ENCODE measurements at regions not wholly inside any gene's neighbourhood (a gene's known extent, or its start where the extent isn't known, plus 50 kb on each side); places are given as distances from the start of the nearest gene placed in this dataset.

DNA sequence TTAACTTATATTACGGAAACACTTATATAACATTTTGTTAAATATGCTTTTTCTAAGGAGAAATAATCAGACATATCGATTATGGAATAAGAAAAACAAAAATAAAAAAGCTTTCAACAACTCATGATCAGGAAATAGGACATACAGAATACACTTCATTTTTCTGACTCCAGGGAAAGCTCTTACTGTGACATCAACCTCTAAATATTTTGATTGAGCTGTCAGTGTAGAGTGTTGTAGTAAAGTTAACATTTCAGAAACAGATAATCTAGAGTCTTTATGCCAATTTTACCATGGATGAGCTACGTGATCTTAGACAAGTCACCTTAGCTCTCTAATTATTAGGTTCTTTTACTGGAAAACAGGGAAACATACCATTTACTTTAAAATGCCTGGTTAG, 218.9 kb upstream of the SORCS1 start:
- no peak for TF ChIP-seq Cebpa-rat (IDR thresholded peaks at IDR 0.05)
- Histone ChIP-seq H3K4me1 (peaks cover 0 to 9% (median 0%) of the 10 kb centered on the region in 10 experiments; a peak in 7 of 20 replicates), H3K9ac (no peak overlapping the region), H3K36me3 (no peaks in the 10 kb centered on the region), H3K4me3 (no peak overlapping the region), H3K27ac (no peak overlapping the region), H3K27me3 (no peaks in the 10 kb centered on the region), H3K9me3 (replicated peaks in 1 of 11) (no peaks in the 10 kb centered on the region), H3K4me2 (no peak overlapping the region), H4K20me1 (no peaks in the 10 kb centered on the region)

DNA sequence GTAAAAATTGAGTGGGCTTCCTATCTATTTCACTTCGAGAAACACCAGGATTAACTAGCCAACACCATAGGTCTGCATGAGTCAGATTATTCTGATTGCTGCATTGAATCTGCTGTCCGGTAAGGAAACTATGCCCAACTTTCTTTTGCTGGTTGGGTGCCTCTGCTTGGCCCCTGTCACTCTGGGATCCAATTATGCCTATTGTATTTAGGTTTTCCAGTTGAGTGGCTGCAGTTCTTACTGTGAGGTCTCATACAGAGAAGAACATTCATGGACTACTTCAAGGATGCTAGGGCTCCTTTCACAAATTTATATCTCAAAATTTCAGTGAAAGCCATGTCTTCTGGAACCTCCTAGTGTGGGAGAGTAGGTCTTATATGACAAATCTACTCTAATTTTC, 215.1 kb upstream of the SORCS1 start:
- Histone ChIP-seq H3K9me3 (replicated peaks in 1 of 11) (no peaks in the 10 kb centered on the region), H3K4me3 (no peak overlapping the region), H3K36me3 (no peaks in the 10 kb centered on the region), H4K20me1 (no peaks in the 10 kb centered on the region), H3K27ac (no peak overlapping the region), H3K4me1 (peaks cover 0 to 9% (median 0%) of the 10 kb centered on the region in 10 experiments; a peak in 7 of 20 replicates), H3K27me3 (no peaks in the 10 kb centered on the region), H3K9ac (no peak overlapping the region), H3K4me2 (no peak overlapping the region)
- no peak for TF ChIP-seq Cebpa-rat (IDR thresholded peaks at IDR 0.05)

DNA sequence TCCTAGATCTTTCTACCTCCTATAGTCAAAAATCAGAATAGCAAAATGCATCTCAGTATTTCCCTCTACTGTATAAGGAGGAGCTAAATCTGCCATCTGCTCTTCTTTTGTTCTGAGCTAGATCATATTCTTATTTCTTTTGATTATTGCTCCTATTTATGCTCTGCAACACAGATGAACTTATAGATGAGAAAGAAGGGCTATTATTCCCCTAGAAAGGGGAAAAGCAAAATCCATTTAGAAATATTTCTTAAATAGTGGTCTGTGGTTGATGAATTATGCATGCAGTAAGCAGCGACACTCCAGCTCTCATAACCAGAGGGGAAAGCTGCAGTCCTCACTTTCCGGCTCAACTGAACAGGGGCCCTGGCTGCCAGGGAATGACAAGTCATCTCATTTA, 207.3 kb upstream of the SORCS1 start:
- H3K4me2 ChIP-seq, result no peak overlapping the region
- no peaks in the 10 kb centered on the region for H3K27me3 ChIP-seq
- H3K4me1 ChIP-seq, result no peaks in the 10 kb centered on the region
- no peaks in the 10 kb centered on the region for H3K36me3 ChIP-seq
- no peak overlapping the region for H3K4me3 ChIP-seq
- H3K9me3 ChIP-seq (replicated peaks in 1 of 11), result no peaks in the 10 kb centered on the region
- H3K9ac ChIP-seq, result no peak overlapping the region
- H3K27ac ChIP-seq, result no peak overlapping the region
- no peak for TF ChIP-seq Cebpa-rat (IDR thresholded peaks at IDR 0.05)
- H4K20me1 ChIP-seq, result no peaks in the 10 kb centered on the region

DNA sequence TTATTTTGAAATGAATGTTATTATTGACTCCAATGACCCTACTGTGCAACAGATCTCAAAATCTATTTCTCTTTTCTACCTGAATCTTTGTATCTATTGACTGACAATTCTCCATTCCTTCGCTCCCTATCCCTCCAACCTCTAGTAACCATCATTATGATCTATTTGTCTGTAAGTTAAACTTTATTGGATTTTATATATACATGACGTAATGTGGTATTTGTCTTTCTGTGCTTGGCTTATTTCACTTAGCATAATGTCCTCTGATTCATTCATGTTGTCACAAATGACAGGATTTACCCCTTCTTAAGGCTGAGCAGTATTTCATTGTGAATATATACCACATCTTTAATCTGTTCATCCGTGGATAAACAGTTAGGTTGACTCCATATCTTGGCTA, 200.4 kb upstream of the SORCS1 start:
- TF ChIP-seq Cebpa-rat (IDR thresholded peaks at IDR 0.05), result no peak
- Histone ChIP-seq H3K9ac (no peak overlapping the region), H3K27ac (no peak overlapping the region), H3K9me3 (replicated peaks in 1 of 11) (no peaks in the 10 kb centered on the region), H3K4me3 (no peak overlapping the region), H3K27me3 (no peaks in the 10 kb centered on the region), H3K36me3 (no peaks in the 10 kb centered on the region), H3K4me2 (no peak overlapping the region), H3K4me1 (no peaks in the 10 kb centered on the region), H4K20me1 (no peaks in the 10 kb centered on the region)

DNA sequence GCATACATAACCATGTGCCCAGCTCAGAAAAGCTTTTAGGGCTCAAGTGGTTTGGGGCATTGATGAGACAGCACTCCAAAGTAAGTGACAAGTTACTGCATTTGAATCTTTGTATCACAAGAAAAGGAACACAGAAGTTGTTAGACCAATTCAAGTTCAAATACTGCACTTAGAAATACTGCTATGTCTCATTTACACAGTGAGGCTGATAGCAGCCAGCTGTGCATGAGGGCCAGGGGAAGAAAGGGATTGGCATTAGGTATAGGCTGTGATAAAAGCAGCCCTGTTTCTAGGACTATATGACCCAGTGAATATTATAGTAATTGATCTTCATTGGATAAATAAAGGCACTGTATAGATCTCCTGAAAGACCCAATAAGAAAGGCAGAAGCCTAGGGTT, 197.8 kb upstream of the SORCS1 start:
- Histone ChIP-seq H3K9me3 (replicated peaks in 1 of 11) (no peaks in the 10 kb centered on the region), H3K4me3 (no peak overlapping the region), H3K27me3 (no peaks in the 10 kb centered on the region), H3K36me3 (no peaks in the 10 kb centered on the region), H3K9ac (no peak overlapping the region), H3K27ac (no peak overlapping the region), H3K4me2 (no peak overlapping the region), H4K20me1 (no peaks in the 10 kb centered on the region), H3K4me1 (no peaks in the 10 kb centered on the region)
- TF ChIP-seq Cebpa-rat (IDR thresholded peaks at IDR 0.05), result no peak

DNA sequence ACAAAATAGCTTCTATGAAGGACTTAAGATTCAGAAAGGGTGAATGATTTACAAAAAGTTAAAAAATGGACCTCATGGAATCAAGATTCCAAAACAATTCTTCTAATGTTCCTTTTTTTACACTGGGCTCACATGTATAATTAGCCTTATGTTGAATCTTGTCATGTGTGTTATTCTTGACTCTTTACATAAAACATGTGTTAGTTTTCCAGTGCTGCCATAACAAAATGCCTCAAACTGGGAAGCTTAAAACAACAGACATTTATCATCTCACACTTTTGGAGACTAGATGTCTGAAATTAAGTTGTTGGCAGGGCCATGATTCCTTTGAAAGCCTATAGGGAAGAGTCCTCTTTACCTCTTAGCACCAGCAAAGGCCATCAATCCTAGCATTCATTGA, 192.5 kb upstream of the SORCS1 start:
- no peak overlapping the region for H3K4me2 ChIP-seq
- H3K36me3 ChIP-seq, result no peaks in the 10 kb centered on the region
- no peaks in the 10 kb centered on the region for H3K27me3 ChIP-seq
- no peak overlapping the region for H3K27ac ChIP-seq
- H3K4me3 ChIP-seq, result no peak overlapping the region
- H3K9me3 ChIP-seq (replicated peaks in 1 of 11), result no peaks in the 10 kb centered on the region
- H3K4me1 ChIP-seq, result no peaks in the 10 kb centered on the region
- no peak for TF ChIP-seq Cebpa-rat (IDR thresholded peaks at IDR 0.05)
- H4K20me1 ChIP-seq, result no peaks in the 10 kb centered on the region
- H3K9ac ChIP-seq, result no peak overlapping the region

DNA sequence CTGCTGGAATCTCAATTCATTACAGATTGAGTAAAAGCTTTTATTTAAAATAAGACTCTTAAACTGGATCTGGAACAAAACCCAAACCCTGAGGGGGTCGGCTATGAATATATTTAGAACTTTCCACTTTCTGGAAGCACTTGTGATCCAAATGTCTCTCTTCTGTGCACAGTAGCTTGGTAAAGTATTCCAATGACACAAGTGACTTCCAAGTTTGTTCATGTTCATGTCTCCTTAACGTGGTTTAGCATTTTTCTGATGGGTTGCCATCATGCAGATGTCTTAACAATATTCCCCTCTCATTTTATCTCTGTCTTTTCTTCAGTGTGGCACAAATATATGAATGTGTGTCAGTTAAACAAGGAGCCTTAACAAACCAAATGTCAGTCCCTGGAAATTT, 191.9 kb upstream of the SORCS1 start:
- Histone ChIP-seq H3K27ac (no peak overlapping the region), H3K4me3 (no peak overlapping the region), H3K9ac (no peak overlapping the region), H3K9me3 (replicated peaks in 1 of 11) (no peaks in the 10 kb centered on the region), H3K4me2 (no peak overlapping the region), H3K4me1 (no peaks in the 10 kb centered on the region), H3K27me3 (no peaks in the 10 kb centered on the region), H3K36me3 (no peaks in the 10 kb centered on the region), H4K20me1 (no peaks in the 10 kb centered on the region)
- TF ChIP-seq Cebpa-rat (IDR thresholded peaks at IDR 0.05), result no peak

DNA sequence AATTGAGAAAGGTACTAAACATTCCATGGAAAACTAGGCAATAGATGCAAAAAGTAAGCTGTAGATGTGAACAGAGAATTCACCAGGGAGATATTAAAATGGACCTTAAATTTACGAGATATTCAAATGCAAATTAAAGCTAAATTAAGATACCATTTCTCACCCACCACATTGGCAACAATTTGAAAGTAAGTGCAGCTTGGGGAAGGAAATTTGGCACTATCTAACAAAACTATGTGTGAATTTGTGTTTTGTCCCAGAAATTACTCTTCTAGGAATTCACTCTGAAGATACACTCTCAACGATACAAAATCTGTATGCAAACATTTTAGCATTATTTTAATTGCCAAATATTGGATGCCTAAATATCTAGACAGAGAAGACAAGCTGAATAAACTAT, 178.2 kb upstream of the SORCS1 start:
- no peak overlapping the region for H3K4me3 ChIP-seq
- H3K4me1 ChIP-seq, result no peaks in the 10 kb centered on the region
- H3K27me3 ChIP-seq, result no peaks in the 10 kb centered on the region
- H3K4me2 ChIP-seq, result no peak overlapping the region
- no peaks in the 10 kb centered on the region for H3K36me3 ChIP-seq
- no peak overlapping the region for H3K9ac ChIP-seq
- no peaks in the 10 kb centered on the region for H4K20me1 ChIP-seq
- peaks cover 0 to 16% (median 6%) of the 10 kb centered on the region in 11 experiments; a peak in 6 of 22 replicates for H3K9me3 ChIP-seq (replicated peaks in 1 of 11)
- TF ChIP-seq Cebpa-rat (IDR thresholded peaks at IDR 0.05), result no peak
- H3K27ac ChIP-seq, result no peak overlapping the region

DNA sequence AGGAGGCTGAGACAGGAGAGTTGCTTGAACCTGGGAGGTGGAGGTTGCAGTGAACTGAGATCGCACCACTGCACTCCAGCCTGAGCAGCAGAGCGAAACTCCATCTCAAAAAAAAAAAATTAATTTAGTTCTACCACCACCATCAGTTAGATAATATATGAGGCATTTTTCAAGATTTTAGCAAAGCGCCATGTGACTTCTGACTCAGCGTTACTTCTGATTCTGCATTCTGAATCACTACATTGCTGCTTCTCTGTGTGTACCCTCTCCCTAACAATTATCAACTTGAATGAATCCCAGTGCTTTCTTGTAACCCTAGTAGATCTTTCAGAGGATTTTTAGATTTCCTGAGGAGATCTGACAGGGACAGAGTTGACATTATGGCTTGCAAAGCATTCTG, 176.8 kb upstream of the SORCS1 start:
- H3K27me3 ChIP-seq, result no peaks in the 10 kb centered on the region
- H3K27ac ChIP-seq, result no peak overlapping the region
- no peak overlapping the region for H3K4me2 ChIP-seq
- H3K9me3 ChIP-seq (replicated peaks in 1 of 11), result peaks cover 0 to 16% (median 6%) of the 10 kb centered on the region in 11 experiments; a peak in 6 of 22 replicates
- TF ChIP-seq Cebpa-rat (IDR thresholded peaks at IDR 0.05), result no peak
- no peaks in the 10 kb centered on the region for H3K36me3 ChIP-seq
- no peak overlapping the region for H3K4me3 ChIP-seq
- H4K20me1 ChIP-seq, result no peaks in the 10 kb centered on the region
- no peak overlapping the region for H3K9ac ChIP-seq
- no peaks in the 10 kb centered on the region for H3K4me1 ChIP-seq

DNA sequence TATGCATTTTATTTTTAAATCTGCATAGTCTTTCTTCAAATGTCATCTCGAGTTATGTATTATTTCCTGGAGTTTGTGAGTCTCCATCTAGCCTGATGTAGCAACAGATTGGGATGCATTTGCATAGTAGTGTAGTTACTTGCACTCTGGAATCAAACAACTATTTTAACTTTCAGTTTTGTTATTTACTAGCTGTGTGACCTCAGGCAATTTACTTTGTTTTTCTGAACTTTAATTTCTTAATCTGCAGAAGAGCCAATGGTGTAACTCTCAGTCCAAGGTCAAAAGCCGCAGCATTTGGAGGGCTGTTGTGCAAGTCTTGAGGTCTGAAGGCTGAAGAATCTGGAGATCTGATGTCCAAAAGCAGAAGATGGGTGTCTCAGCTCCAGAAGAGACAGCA, 175.8 kb upstream of the SORCS1 start:
- Histone ChIP-seq H3K4me1 (no peaks in the 10 kb centered on the region), H3K27me3 (no peaks in the 10 kb centered on the region), H3K4me2 (no peak overlapping the region), H4K20me1 (no peaks in the 10 kb centered on the region), H3K27ac (no peak overlapping the region), H3K4me3 (no peak overlapping the region), H3K9ac (no peak overlapping the region), H3K9me3 (replicated peaks in 1 of 11) (peaks cover 0 to 16% (median 6%) of the 10 kb centered on the region in 11 experiments; a peak in 6 of 22 replicates), H3K36me3 (no peaks in the 10 kb centered on the region)
- no peak for TF ChIP-seq Cebpa-rat (IDR thresholded peaks at IDR 0.05)

DNA sequence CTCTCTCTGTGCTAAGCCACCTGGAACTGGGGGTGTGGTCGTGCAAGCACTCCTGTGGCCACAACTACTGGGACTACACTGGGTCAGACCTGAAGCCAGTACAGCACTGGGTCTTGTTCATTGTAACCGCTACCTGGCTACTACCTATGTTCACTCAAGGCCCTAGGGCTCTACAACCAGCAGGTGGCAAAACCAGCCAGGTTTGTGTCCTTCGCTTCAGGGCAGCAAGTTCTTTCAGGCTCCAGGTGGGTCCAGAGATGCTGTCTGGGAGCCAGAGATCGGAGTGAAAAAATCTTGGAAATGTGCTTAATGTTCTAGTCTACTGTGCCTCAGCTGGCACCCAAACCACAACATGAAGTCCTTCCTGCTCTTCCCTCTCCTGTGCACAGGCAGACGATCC, 171.6 kb upstream of the SORCS1 start:
- Histone ChIP-seq H3K4me3 (no peak overlapping the region), H3K4me1 (no peaks in the 10 kb centered on the region), H3K9ac (no peak overlapping the region), H3K4me2 (no peak overlapping the region), H3K36me3 (no peaks in the 10 kb centered on the region), H4K20me1 (no peaks in the 10 kb centered on the region), H3K27ac (no peak overlapping the region), H3K27me3 (no peaks in the 10 kb centered on the region), H3K9me3 (replicated peaks in 1 of 11) (no peaks in the 10 kb centered on the region)
- no peak for TF ChIP-seq Cebpa-rat (IDR thresholded peaks at IDR 0.05)

Data from BLaER1 treated with 17β-estradiol and CSF1 and Interleukin-3, amounts not matched to agents 10 nM and 100 nM (cell line).